HL-60 (cell line): ENCODE measurements at regions not wholly inside any gene's neighbourhood (a gene's known extent, or its start where the extent isn't known, plus 50 kb on each side); places are given as distances from the start of the nearest gene placed in this dataset.

ENCODE experiments used
- DNase-seq, 2 experiments: peaks; one replicate each; pipeline ENCODE4 v3.0.0-alpha.2; 2010 to 2020; ENCODE audit warnings: low read depth in 1 of 2, low spot score in 1 of 2
- H3K27ac ChIP-seq: fragments of 250-450 bp; sonication (Bioruptor Pico); replicated peaks from 2 replicates; pipeline ENCODE4 v1.5.1; 2020; ENCODE audit warnings: mild to moderate bottlenecking, moderate library complexity
- H3K27me3 ChIP-seq: fragments of 250-450 bp; sonication (Bioruptor Pico); 2 replicates; pipeline ENCODE4 v1.5.1; 2021; ENCODE audit warnings: mild to moderate bottlenecking, moderate library complexity; ENCODE audit not compliant: insufficient read depth, poor library complexity, severe bottlenecking
- H3K4me3 ChIP-seq: replicated peaks from 2 replicates; pipeline ENCODE4 v1.5.1; 2011; ENCODE audit warnings: mild to moderate bottlenecking, control low read depth, low read length; ENCODE audit not compliant: insufficient read depth
- GABPA ChIP-seq: IDR thresholded peaks from 2 replicates; pipeline ENCODE4 v1.6.1; 2012; ENCODE audit warnings: low read depth
- POLR2AphosphoS5 ChIP-seq: IDR thresholded peaks from 2 replicates; pipeline ENCODE4 v1.6.1; 2012; ENCODE audit warnings: low read depth
- SPI1 ChIP-seq: IDR thresholded peaks from 2 replicates; pipeline ENCODE4 v1.6.1; 2012; ENCODE audit warnings: low read depth, mild to moderate bottlenecking, borderline replicate concordance
- TF ChIP-seq, protein P1 (sequence below): IDR thresholded peaks from 2 replicates; pipeline ENCODE4 v1.6.1; 2012; ENCODE audit warnings: low read depth; ENCODE audit not compliant: insufficient replicate concordance
- TF ChIP-seq, protein P2 (sequence below): IDR thresholded peaks from one replicate; pipeline ENCODE4 v1.5.1; 2011; ENCODE audit warnings: low read length, control low read depth, inconsistent platforms; ENCODE audit not compliant: insufficient read depth

DNA sequence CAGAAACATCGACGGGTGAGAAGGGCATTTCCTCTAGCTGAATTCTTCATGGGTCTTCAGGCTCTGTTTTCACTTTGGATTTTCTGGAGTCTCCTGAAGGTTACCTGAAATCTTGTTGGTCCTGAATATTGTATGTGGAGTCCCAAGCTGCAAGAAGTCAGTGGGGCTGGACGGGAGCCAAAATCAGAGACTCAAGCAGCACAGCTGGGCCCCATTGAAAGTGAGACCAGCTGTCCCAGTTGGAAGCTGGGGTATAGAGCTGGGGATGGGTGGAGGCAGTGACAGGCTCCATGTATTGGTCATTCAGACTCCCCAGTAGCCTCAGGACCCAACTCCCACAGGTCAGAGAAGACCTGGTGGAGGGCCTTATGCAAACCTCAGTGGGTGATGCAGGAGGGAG lies 111.3 kb upstream of the MLN start:
- Histone ChIP-seq H3K27me3 (no peaks in the 10 kb centered on the region), H3K27ac (no peak overlapping the region), H3K4me3 (no peak overlapping the region)
- TF ChIP-seq, protein P1, sequence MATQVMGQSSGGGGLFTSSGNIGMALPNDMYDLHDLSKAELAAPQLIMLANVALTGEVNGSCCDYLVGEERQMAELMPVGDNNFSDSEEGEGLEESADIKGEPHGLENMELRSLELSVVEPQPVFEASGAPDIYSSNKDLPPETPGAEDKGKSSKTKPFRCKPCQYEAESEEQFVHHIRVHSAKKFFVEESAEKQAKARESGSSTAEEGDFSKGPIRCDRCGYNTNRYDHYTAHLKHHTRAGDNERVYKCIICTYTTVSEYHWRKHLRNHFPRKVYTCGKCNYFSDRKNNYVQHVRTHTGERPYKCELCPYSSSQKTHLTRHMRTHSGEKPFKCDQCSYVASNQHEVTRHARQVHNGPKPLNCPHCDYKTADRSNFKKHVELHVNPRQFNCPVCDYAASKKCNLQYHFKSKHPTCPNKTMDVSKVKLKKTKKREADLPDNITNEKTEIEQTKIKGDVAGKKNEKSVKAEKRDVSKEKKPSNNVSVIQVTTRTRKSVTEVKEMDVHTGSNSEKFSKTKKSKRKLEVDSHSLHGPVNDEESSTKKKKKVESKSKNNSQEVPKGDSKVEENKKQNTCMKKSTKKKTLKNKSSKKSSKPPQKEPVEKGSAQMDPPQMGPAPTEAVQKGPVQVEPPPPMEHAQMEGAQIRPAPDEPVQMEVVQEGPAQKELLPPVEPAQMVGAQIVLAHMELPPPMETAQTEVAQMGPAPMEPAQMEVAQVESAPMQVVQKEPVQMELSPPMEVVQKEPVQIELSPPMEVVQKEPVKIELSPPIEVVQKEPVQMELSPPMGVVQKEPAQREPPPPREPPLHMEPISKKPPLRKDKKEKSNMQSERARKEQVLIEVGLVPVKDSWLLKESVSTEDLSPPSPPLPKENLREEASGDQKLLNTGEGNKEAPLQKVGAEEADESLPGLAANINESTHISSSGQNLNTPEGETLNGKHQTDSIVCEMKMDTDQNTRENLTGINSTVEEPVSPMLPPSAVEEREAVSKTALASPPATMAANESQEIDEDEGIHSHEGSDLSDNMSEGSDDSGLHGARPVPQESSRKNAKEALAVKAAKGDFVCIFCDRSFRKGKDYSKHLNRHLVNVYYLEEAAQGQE = no peak
- TF ChIP-seq GABPA (no peak), SPI1 (no peak), POLR2AphosphoS5 (no peak)
- TF ChIP-seq, protein P2, sequence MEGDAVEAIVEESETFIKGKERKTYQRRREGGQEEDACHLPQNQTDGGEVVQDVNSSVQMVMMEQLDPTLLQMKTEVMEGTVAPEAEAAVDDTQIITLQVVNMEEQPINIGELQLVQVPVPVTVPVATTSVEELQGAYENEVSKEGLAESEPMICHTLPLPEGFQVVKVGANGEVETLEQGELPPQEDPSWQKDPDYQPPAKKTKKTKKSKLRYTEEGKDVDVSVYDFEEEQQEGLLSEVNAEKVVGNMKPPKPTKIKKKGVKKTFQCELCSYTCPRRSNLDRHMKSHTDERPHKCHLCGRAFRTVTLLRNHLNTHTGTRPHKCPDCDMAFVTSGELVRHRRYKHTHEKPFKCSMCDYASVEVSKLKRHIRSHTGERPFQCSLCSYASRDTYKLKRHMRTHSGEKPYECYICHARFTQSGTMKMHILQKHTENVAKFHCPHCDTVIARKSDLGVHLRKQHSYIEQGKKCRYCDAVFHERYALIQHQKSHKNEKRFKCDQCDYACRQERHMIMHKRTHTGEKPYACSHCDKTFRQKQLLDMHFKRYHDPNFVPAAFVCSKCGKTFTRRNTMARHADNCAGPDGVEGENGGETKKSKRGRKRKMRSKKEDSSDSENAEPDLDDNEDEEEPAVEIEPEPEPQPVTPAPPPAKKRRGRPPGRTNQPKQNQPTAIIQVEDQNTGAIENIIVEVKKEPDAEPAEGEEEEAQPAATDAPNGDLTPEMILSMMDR = no peak
- no peak for DNase-seq

GRCh38 chr6:33914645-33915044 lies 110.8 kb upstream of the MLN start:
- Histone ChIP-seq H3K4me3 (no peak overlapping the region), H3K27ac (no peak overlapping the region), H3K27me3 (no peaks in the 10 kb centered on the region)
- peak; percentile 28 to 76 for DNase-seq
- peak; percentile 64; the same call in 1 of the 2 replicates for TF ChIP-seq SPI1
- no peak for TF ChIP-seq GABPA

GRCh38 chr6:33912195-33912594 lies 108.4 kb upstream of the MLN start:
- TF ChIP-seq, protein P2 = no peak
- TF ChIP-seq GABPA (no peak), POLR2AphosphoS5 (no peak), SPI1 (no peak)
- TF ChIP-seq, protein P1 = no peak
- H3K27ac ChIP-seq = no peak overlapping the region
- H3K4me3 ChIP-seq = no peak overlapping the region
- no peak for DNase-seq
- H3K27me3 ChIP-seq = no peaks in the 10 kb centered on the region

- Histone ChIP-seq H3K27me3 (no peaks in the 10 kb centered on the region), H3K4me3 (no peak overlapping the region), H3K27ac (no peak overlapping the region)
- no peak for DNase-seq
- TF ChIP-seq GABPA (no peak), POLR2AphosphoS5 (no peak), SPI1 (no peak)
- TF ChIP-seq, protein P1 = no peak
- TF ChIP-seq, protein P2 = no peak
Measured at GRCh38 chr6:33911488-33911887, 107.7 kb upstream of the MLN start.
